GM21515 (cell line): ENCODE measurements at regions not wholly inside any gene's neighbourhood (a gene's known extent, or its start where the extent isn't known, plus 50 kb on each side); places are given as distances from the start of the nearest gene placed in this dataset.

Experiments used
- ATAC-seq: cut with Tn5 transposase; IDR thresholded peaks from one replicate; pipeline ENCODE4 v1.9.1; 2021; ENCODE audit not compliant: unreplicated experiment

- ATAC-seq: no peak
Measured at GRCh38 chr1:34270181-34270580, 93.5 kb downstream of the C1orf94 start.

- no peak for ATAC-seq
Measured at GRCh38 chr1:34272152-34272551, 95.4 kb downstream of the C1orf94 start.

- no peak for ATAC-seq
Measured at GRCh38 chr1:34275150-34275549, 98.4 kb downstream of the C1orf94 start.

- ATAC-seq: no peak
Measured at GRCh38 chr1:34276606-34277005, 99.9 kb downstream of the C1orf94 start.

GRCh38 chr1:34277150-34277549 is 100.4 kb downstream of the C1orf94 start:
- no peak for ATAC-seq

- ATAC-seq: no peak
Measured at GRCh38 chr1:34278211-34278610, 101.5 kb downstream of the C1orf94 start.

- ATAC-seq: no peak
Measured at GRCh38 chr1:34279971-34280370, 103.3 kb downstream of the C1orf94 start.

GRCh38 chr1:34280509-34280908 is 103.8 kb downstream of the C1orf94 start:
- no peak for ATAC-seq

- ATAC-seq: no peak
Measured at GRCh38 chr1:34283142-34283541, 106.4 kb downstream of the C1orf94 start.

- ATAC-seq: no peak
Measured at GRCh38 chr1:34286511-34286910, 109.8 kb downstream of the C1orf94 start.

GRCh38 chr1:34290831-34291230 is 114.1 kb downstream of the C1orf94 start:
- ATAC-seq: no peak

- no peak for ATAC-seq
Measured at GRCh38 chr1:34292472-34292871, 115.8 kb downstream of the C1orf94 start.

- ATAC-seq: no peak
Measured at GRCh38 chr1:34296059-34296458, 119.4 kb downstream of the C1orf94 start.

- no peak for ATAC-seq
Measured at GRCh38 chr1:34302798-34303197, 126.1 kb downstream of the C1orf94 start.

- ATAC-seq: no peak
Measured at GRCh38 chr1:34303218-34303617, 126.5 kb downstream of the C1orf94 start.

GRCh38 chr1:34306568-34306967 is 129.9 kb downstream of the C1orf94 start:
- no peak for ATAC-seq

- ATAC-seq: no peak
Measured at GRCh38 chr1:34312359-34312758, 135.7 kb downstream of the C1orf94 start.

GRCh38 chr1:34315974-34316373 is 139.3 kb downstream of the C1orf94 start:
- ATAC-seq: no peak

GRCh38 chr1:34316773-34317172 is 140.1 kb downstream of the C1orf94 start:
- ATAC-seq: no peak

GRCh38 chr1:34319218-34319617 is 142.5 kb downstream of the C1orf94 start:
- no peak for ATAC-seq

- ATAC-seq: no peak
Measured at GRCh38 chr1:34320053-34320669, 143.5 kb downstream of the C1orf94 start.

GRCh38 chr1:34322969-34323368 is 146.3 kb downstream of the C1orf94 start:
- ATAC-seq: no peak

- ATAC-seq: no peak
Measured at GRCh38 chr1:34324879-34325440, 148.3 kb downstream of the C1orf94 start.
